H9 (cell line): ENCODE measurements at regions not wholly inside any gene's neighbourhood (a gene's known extent, or its start where the extent isn't known, plus 50 kb on each side); places are given as distances from the start of the nearest gene placed in this dataset.

ENCODE experiments used
- DNase-seq: peaks from one replicate; pipeline ENCODE4 v3.0.0-alpha.2; 2017
- H2AFZ ChIP-seq: one replicate; pipeline ENCODE4 v1.6.1; 2013; ENCODE audit warnings: mild to moderate bottlenecking, low read length, control low read depth, moderate library complexity
- H2AK5ac ChIP-seq: 2 replicates; pipeline ENCODE4 v1.6.1; 2013; ENCODE audit warnings: low read length, control low read depth, mixed read lengths; ENCODE audit not compliant: insufficient read length
- H2BK120ac ChIP-seq: one replicate; pipeline ENCODE4 v1.6.1; 2013; ENCODE audit warnings: low read depth, mild to moderate bottlenecking, low read length, control low read depth, inconsistent platforms; ENCODE audit not compliant: poor library complexity, severe bottlenecking
- H2BK12ac ChIP-seq: 2 replicates; pipeline ENCODE4 v1.6.1; 2013; ENCODE audit warnings: low read length, control low read depth, mixed read lengths, low read depth; ENCODE audit not compliant: insufficient read length
- H2BK15ac ChIP-seq: 2 replicates; pipeline ENCODE4 v1.6.1; 2013; ENCODE audit warnings: low read depth, low read length, control low read depth
- H2BK20ac ChIP-seq: one replicate; pipeline ENCODE4 v1.6.1; 2013; ENCODE audit warnings: low read depth, mild to moderate bottlenecking, low read length, control low read depth, inconsistent platforms; ENCODE audit not compliant: poor library complexity, severe bottlenecking
- H2BK5ac ChIP-seq: 2 replicates; pipeline ENCODE4 v1.6.1; 2013; ENCODE audit warnings: low read length, control low read depth, mixed read lengths; ENCODE audit not compliant: insufficient read length
- H3K14ac ChIP-seq: 2 replicates; pipeline ENCODE4 v1.6.1; 2013; ENCODE audit warnings: low read length, control low read depth; ENCODE audit not compliant: insufficient read depth
- H3K18ac ChIP-seq: 2 replicates; pipeline ENCODE4 v1.6.1; 2013; ENCODE audit warnings: low read depth, mild to moderate bottlenecking, mixed read lengths, low read length, control low read depth; ENCODE audit not compliant: insufficient read length
- H3K23ac ChIP-seq: 2 replicates; pipeline ENCODE4 v1.6.1; 2013; ENCODE audit warnings: low read length, control low read depth, mixed read lengths, low read depth; ENCODE audit not compliant: insufficient read length
- H3K23me2 ChIP-seq: 2 replicates; pipeline ENCODE4 v1.6.1; 2013; ENCODE audit warnings: low read depth, mild to moderate bottlenecking, mixed read lengths, low read length, control low read depth; ENCODE audit not compliant: insufficient read length, poor library complexity, severe bottlenecking
- H3K27ac ChIP-seq: 2 replicates; pipeline ENCODE4 v1.5.1; 2013; ENCODE audit warnings: low read length, control low read depth, mixed read lengths, low read depth; ENCODE audit not compliant: insufficient read length
- H3K27me3 ChIP-seq: 2 replicates; pipeline ENCODE4 v1.6.1; 2013; ENCODE audit warnings: low read length, control low read depth, inconsistent platforms; ENCODE audit not compliant: insufficient read depth
- H3K4ac ChIP-seq: 2 replicates; pipeline ENCODE4 v1.6.1; 2013; ENCODE audit warnings: low read depth, mild to moderate bottlenecking, control low read depth, inconsistent platforms, low read length, moderate library complexity
- H3K4me1 ChIP-seq: 2 replicates; pipeline ENCODE4 v1.6.1; 2013; ENCODE audit warnings: low read length, control low read depth, inconsistent platforms; ENCODE audit not compliant: insufficient read depth
- H3K4me2 ChIP-seq: 2 replicates; pipeline ENCODE4 v1.6.1; 2013; ENCODE audit warnings: low read length, control low read depth, mixed read lengths; ENCODE audit not compliant: insufficient read length, insufficient read depth
- H3K56ac ChIP-seq: 2 replicates; pipeline ENCODE4 v1.6.1; 2013; ENCODE audit warnings: low read depth, mild to moderate bottlenecking, mixed read lengths, low read length, control low read depth; ENCODE audit not compliant: insufficient read length
- H3K79me1 ChIP-seq: 2 replicates; pipeline ENCODE4 v1.6.1; 2013; ENCODE audit warnings: low read depth, mild to moderate bottlenecking, moderate library complexity, low read length, control low read depth, inconsistent platforms; ENCODE audit not compliant: insufficient read depth, poor library complexity, severe bottlenecking
- H3K79me2 ChIP-seq: 2 replicates; pipeline ENCODE4 v1.6.1; 2013; ENCODE audit warnings: low read length, control low read depth, inconsistent platforms; ENCODE audit not compliant: insufficient read depth
- H3K9ac ChIP-seq: 2 replicates; pipeline ENCODE4 v1.6.1; 2013; ENCODE audit warnings: low read length, control low read depth, mixed read lengths; ENCODE audit not compliant: insufficient read length; ENCODE audit errors: extremely low read depth
- H3K9me3 ChIP-seq: one replicate; pipeline ENCODE4 v1.6.1; 2013; ENCODE audit warnings: low read depth, low read length, inconsistent platforms; ENCODE audit not compliant: control insufficient read depth
- H3T11ph ChIP-seq: one replicate; pipeline ENCODE4 v1.6.1; 2013; ENCODE audit warnings: mild to moderate bottlenecking, low read length, control low read depth, inconsistent platforms
- H4K20me1 ChIP-seq: one replicate; pipeline ENCODE4 v1.6.1; 2013; ENCODE audit not compliant: control insufficient read depth, insufficient read length, insufficient read depth
- H4K5ac ChIP-seq: 2 replicates; pipeline ENCODE4 v1.6.1; 2013; ENCODE audit warnings: low read depth, mild to moderate bottlenecking, mixed read lengths, low read length, control low read depth; ENCODE audit not compliant: insufficient read length
- H4K8ac ChIP-seq: replicated peaks from 2 replicates; pipeline ENCODE4 v1.6.1; 2013; ENCODE audit warnings: low read length, control low read depth, mixed read lengths, low read depth; ENCODE audit not compliant: insufficient read length
- H4K91ac ChIP-seq: 2 replicates; pipeline ENCODE4 v1.6.1; 2013; ENCODE audit warnings: low read depth, mild to moderate bottlenecking, moderate library complexity, mixed read lengths, low read length, control low read depth; ENCODE audit not compliant: insufficient read length
- H3K27ac Mint-ChIP-seq, 3 experiments: 2 replicates in 2 of 3; 3 replicates in 1 of 3; pipeline ENCODE4 v1.8.0; 2020 to 2021; ENCODE audit warnings: mixed read lengths in 3 of 3, mild to moderate bottlenecking in 1 of 3, moderate library complexity in 1 of 3
- H3K27me3 Mint-ChIP-seq: 2 replicates; pipeline ENCODE4 v1.8.0; 2021; ENCODE audit warnings: low read depth, mild to moderate bottlenecking, moderate library complexity, mixed read lengths
- H3K36me3 Mint-ChIP-seq, 3 experiments: 2 replicates in 2 of 3; 3 replicates in 1 of 3; pipeline ENCODE4 v1.8.0; 2020 to 2021; ENCODE audit warnings: low read depth in 3 of 3, mixed read lengths in 3 of 3; ENCODE audit not compliant: insufficient read depth in 1 of 3
- H3K4me1 Mint-ChIP-seq, 2 experiments: 2 replicates each; pipeline ENCODE4 v1.8.0; 2020; ENCODE audit warnings: mixed read lengths in 2 of 2
- H3K4me3 Mint-ChIP-seq, 2 experiments: 2 replicates in 1 of 2; 3 replicates in 1 of 2; pipeline ENCODE4 v1.8.0; 2020 to 2021; ENCODE audit warnings: mild to moderate bottlenecking in 2 of 2, mixed read lengths in 2 of 2, moderate library complexity in 1 of 2
- H3K9me3 Mint-ChIP-seq, 2 experiments: 2 replicates in 1 of 2; 3 replicates in 1 of 2; pipeline ENCODE4 v1.8.0; 2020; ENCODE audit warnings: mild to moderate bottlenecking in 2 of 2, mixed read lengths in 2 of 2, moderate library complexity in 1 of 2
- CTCF ChIP-seq: fragments of 200-600 bp; sonication (generic); conservative IDR thresholded peaks from 3 replicates; pipeline ENCODE4 v1.8.0; 2021; ENCODE audit warnings: antibody characterized with exemption, mild to moderate bottlenecking
- WGBS: extraction: QIAGEN DNeasy Blood & Tissue Kit; methylation state at CpG from one replicate; pipeline ENCODE4 v1.1.7; 2013; ENCODE audit warnings: missing lambda C conversion rate, low lambda C conversion rate, mixed read lengths; ENCODE audit not compliant: insufficient read length; ENCODE audit errors: extremely low coverage; 5-methylcytosine and 5-hydroxymethylcytosine counted together

DNA sequence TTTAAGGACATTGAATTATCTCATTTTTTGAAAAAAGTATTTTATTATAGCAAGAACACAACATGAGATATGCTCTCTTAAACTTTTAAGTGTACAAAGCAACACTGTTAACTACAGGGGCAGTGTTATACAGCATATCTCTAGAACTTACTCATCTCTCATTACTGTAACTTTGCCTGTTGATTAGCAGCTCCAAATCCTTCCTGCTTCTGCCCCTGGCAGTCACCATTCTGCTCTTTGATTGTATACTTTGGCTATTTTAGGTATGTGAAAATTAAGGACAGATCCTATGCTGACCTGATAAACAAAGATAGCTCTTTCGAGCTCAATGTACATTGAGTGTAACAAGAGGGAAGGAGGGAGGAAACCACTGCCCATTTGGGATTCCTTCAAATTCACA lies 1349.8 kb upstream of the GJE1 start:
- H3K4me2 ChIP-seq = no peak overlapping the region
- no peak for DNase-seq
- H3K79me1 ChIP-seq = no peaks in the 10 kb centered on the region
- no peaks in the 10 kb centered on the region for H4K20me1 ChIP-seq
- no peak overlapping the region for H3K27ac ChIP-seq
- H3K4me1 ChIP-seq = no peaks in the 10 kb centered on the region
- no peak overlapping the region for H2BK15ac ChIP-seq
- H2BK12ac ChIP-seq = no peak overlapping the region
- no CpG with 5 or more reads among the region's 1 CpG for WGBS
- H3K9me3 ChIP-seq = no peaks in the 10 kb centered on the region
- no peak overlapping the region for H2BK20ac ChIP-seq
- H3K14ac ChIP-seq = no peak overlapping the region
- H3K18ac ChIP-seq = no peak overlapping the region
- no peak overlapping the region for H3K56ac ChIP-seq
- no peaks in the 10 kb centered on the region for H3K4me1 Mint-ChIP-seq
- no peaks in the 10 kb centered on the region for H3K23me2 ChIP-seq
- no peak overlapping the region for H3K4me3 Mint-ChIP-seq
- H2BK120ac ChIP-seq = no peak overlapping the region
- no peak overlapping the region for H4K5ac ChIP-seq
- no peaks in the 10 kb centered on the region for H3K27me3 Mint-ChIP-seq
- no peak overlapping the region for H2BK5ac ChIP-seq
- no peak overlapping the region for H3T11ph ChIP-seq
- H3K9me3 Mint-ChIP-seq = no peaks in the 10 kb centered on the region
- no peak overlapping the region for H2AK5ac ChIP-seq
- no peaks in the 10 kb centered on the region for H3K79me2 ChIP-seq
- no peak overlapping the region for H3K27ac Mint-ChIP-seq
- no peak overlapping the region for H3K9ac ChIP-seq
- no peak for TF ChIP-seq CTCF
- H4K8ac ChIP-seq = no peak overlapping the region
- no peaks in the 10 kb centered on the region for H3K36me3 Mint-ChIP-seq
- H3K4ac ChIP-seq = no peak overlapping the region
- H3K23ac ChIP-seq = no peak overlapping the region
- H3K27me3 ChIP-seq = no peaks in the 10 kb centered on the region
- H4K91ac ChIP-seq = no peak overlapping the region
- no peak overlapping the region for H2AFZ ChIP-seq
